T-helper 22 cell (primary cell): ENCODE measurements at regions not wholly inside any gene's neighbourhood (a gene's known extent, or its start where the extent isn't known, plus 50 kb on each side); places are given as distances from the start of the nearest gene placed in this dataset.

Experiments
- DNase-seq: peaks from one replicate; pipeline ENCODE4 v3.0.0-alpha.2; 2020; ENCODE audit warnings: low read depth

GRCh38 chr15:91559066-91559465, 294.4 kb upstream of the SLCO3A1 start:
- no peak for DNase-seq

GRCh38 chr15:91561371-91562100, 292.0 kb upstream of the SLCO3A1 start:
- DNase-seq, result no peak

- no peak for DNase-seq
These were observed 290.8 kb upstream of the SLCO3A1 start for GRCh38 chr15:91562698-91563097.

- no peak for DNase-seq
These were observed 288.9 kb upstream of the SLCO3A1 start for GRCh38 chr15:91564631-91565030.

GRCh38 chr15:91566141-91566540, 287.4 kb upstream of the SLCO3A1 start:
- no peak for DNase-seq

- DNase-seq, result no peak
These were observed 285.5 kb upstream of the SLCO3A1 start for GRCh38 chr15:91568036-91568435.

GRCh38 chr15:91572110-91572509, 281.4 kb upstream of the SLCO3A1 start:
- no peak for DNase-seq

- no peak for DNase-seq
These were observed 277.4 kb upstream of the SLCO3A1 start for GRCh38 chr15:91576096-91576495.

GRCh38 chr15:91578511-91578910, 275.0 kb upstream of the SLCO3A1 start:
- DNase-seq, result no peak

- DNase-seq, result no peak
These were observed 268.6 kb upstream of the SLCO3A1 start for GRCh38 chr15:91584895-91585294.

GRCh38 chr15:91586560-91586959, 266.9 kb upstream of the SLCO3A1 start:
- no peak for DNase-seq

- DNase-seq, result no peak
These were observed 264.1 kb upstream of the SLCO3A1 start for GRCh38 chr15:91589360-91589759.

GRCh38 chr15:91592567-91592966, 260.9 kb upstream of the SLCO3A1 start:
- no peak for DNase-seq

GRCh38 chr15:91593067-91593466, 260.4 kb upstream of the SLCO3A1 start:
- no peak for DNase-seq

- no peak for DNase-seq
These were observed 259.9 kb upstream of the SLCO3A1 start for GRCh38 chr15:91593653-91594052.

GRCh38 chr15:91599261-91599660, 254.2 kb upstream of the SLCO3A1 start:
- no peak for DNase-seq

GRCh38 chr15:91603384-91604080, 250.0 kb upstream of the SLCO3A1 start:
- no peak for DNase-seq

GRCh38 chr15:91604122-91604521, 249.4 kb upstream of the SLCO3A1 start:
- no peak for DNase-seq

- DNase-seq, result no peak
These were observed 247.9 kb upstream of the SLCO3A1 start for GRCh38 chr15:91605576-91605975.

GRCh38 chr15:91609231-91609630, 244.3 kb upstream of the SLCO3A1 start:
- DNase-seq, result no peak

- no peak for DNase-seq
These were observed 243.5 kb upstream of the SLCO3A1 start for GRCh38 chr15:91609966-91610365.

- no peak for DNase-seq
These were observed 241.8 kb upstream of the SLCO3A1 start for GRCh38 chr15:91611561-91612323.

GRCh38 chr15:91620229-91620628, 233.3 kb upstream of the SLCO3A1 start:
- DNase-seq, result no peak
